ENCODE measurements at regions not wholly inside any gene's neighbourhood (a gene's known extent, or its start where the extent isn't known, plus 50 kb on each side); places are given as distances from the start of the nearest gene placed in this dataset.

- BruUV-seq (replicated peaks): no TSS peak
- no peaks in the 10 kb centered on the region for H3K9me2 ChIP-seq (ENCODE audit: insufficient read depth, low read length)
- H3K9me3 ChIP-seq (ENCODE audit: low read length): no peaks in the 10 kb centered on the region
- H3K27ac ChIP-seq (ENCODE audit: low read depth, low read length, poor library complexity, severe bottlenecking): no peak overlapping the region
- POLR2A ChIA-PET: no interaction called here
- no peak overlapping the region for H2AFZ ChIP-seq (ENCODE audit: low read length)
- TF ChIP-seq, protein P1, sequence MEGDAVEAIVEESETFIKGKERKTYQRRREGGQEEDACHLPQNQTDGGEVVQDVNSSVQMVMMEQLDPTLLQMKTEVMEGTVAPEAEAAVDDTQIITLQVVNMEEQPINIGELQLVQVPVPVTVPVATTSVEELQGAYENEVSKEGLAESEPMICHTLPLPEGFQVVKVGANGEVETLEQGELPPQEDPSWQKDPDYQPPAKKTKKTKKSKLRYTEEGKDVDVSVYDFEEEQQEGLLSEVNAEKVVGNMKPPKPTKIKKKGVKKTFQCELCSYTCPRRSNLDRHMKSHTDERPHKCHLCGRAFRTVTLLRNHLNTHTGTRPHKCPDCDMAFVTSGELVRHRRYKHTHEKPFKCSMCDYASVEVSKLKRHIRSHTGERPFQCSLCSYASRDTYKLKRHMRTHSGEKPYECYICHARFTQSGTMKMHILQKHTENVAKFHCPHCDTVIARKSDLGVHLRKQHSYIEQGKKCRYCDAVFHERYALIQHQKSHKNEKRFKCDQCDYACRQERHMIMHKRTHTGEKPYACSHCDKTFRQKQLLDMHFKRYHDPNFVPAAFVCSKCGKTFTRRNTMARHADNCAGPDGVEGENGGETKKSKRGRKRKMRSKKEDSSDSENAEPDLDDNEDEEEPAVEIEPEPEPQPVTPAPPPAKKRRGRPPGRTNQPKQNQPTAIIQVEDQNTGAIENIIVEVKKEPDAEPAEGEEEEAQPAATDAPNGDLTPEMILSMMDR (conservative IDR thresholded peaks at IDR 0.05; ENCODE audit: low read length): no peak
- TF ChIP-seq EZH2phosphoT487 (IDR thresholded peaks at IDR 0.05; ENCODE audit: borderline replicate concordance, low read depth, low read length): no peak
- no peaks in the 10 kb centered on the region for H4K20me1 ChIP-seq (ENCODE audit: insufficient read depth, low read length)
- CTCF ChIA-PET (ENCODE audit: unreplicated experiment): no interaction called here
- H3K4me1 ChIP-seq (ENCODE audit: insufficient read depth, low read length, poor library complexity, severe bottlenecking): no peaks in the 10 kb centered on the region
- H3K4me3 ChIP-seq (ENCODE audit: low read depth, low read length, poor library complexity, severe bottlenecking): no peak overlapping the region
- H3K36me3 ChIP-seq (ENCODE audit: insufficient read depth, low read length): no peaks in the 10 kb centered on the region
- no peak for DNase-seq (ENCODE audit: low spot score)
- no peaks in the 10 kb centered on the region for H3K79me2 ChIP-seq (ENCODE audit: insufficient read depth, low read depth, low read length)
- intact Hi-C loops (cut with micrococcal nuclease; ENCODE audit: unreplicated experiment): no loop called here
- no peak overlapping the region for H3K4me2 ChIP-seq (ENCODE audit: low read length)
Observed at GRCh38 chr6:22067671-22068070, 229.2 kb downstream of the PRL start.

GRCh38 chr6:22068561-22069305, 228.1 kb downstream of the PRL start:
- no peaks in the 10 kb centered on the region for H4K20me1 ChIP-seq (ENCODE audit: insufficient read depth, low read length)
- intact Hi-C loops (cut with micrococcal nuclease; ENCODE audit: unreplicated experiment): no loop called here
- TF ChIP-seq, protein P1 (conservative IDR thresholded peaks at IDR 0.05; ENCODE audit: low read length): no peak
- TF ChIP-seq EZH2phosphoT487 (IDR thresholded peaks at IDR 0.05; ENCODE audit: borderline replicate concordance, low read depth, low read length): no peak
- POLR2A ChIA-PET: interaction anchor here (0.5 to 0.6 kb wide), 2 partner anchors 73 to 330 kb away, joined by 3 read pairs; no protein-coding TSS in a partner anchor
- H3K36me3 ChIP-seq (ENCODE audit: insufficient read depth, low read length): no peaks in the 10 kb centered on the region
- no peak overlapping the region for H3K27ac ChIP-seq (ENCODE audit: low read depth, low read length, poor library complexity, severe bottlenecking)
- H3K9me2 ChIP-seq (ENCODE audit: insufficient read depth, low read length): no peaks in the 10 kb centered on the region
- no peak overlapping the region for H3K4me3 ChIP-seq (ENCODE audit: low read depth, low read length, poor library complexity, severe bottlenecking)
- H3K4me1 ChIP-seq (ENCODE audit: insufficient read depth, low read length, poor library complexity, severe bottlenecking): no peaks in the 10 kb centered on the region
- DNase-seq (ENCODE audit: low spot score): no peak
- H3K4me2 ChIP-seq (ENCODE audit: low read length): no peak overlapping the region
- no peaks in the 10 kb centered on the region for H3K79me2 ChIP-seq (ENCODE audit: insufficient read depth, low read depth, low read length)
- no peak overlapping the region for H2AFZ ChIP-seq (ENCODE audit: low read length)
- CTCF ChIA-PET (ENCODE audit: unreplicated experiment): no interaction called here
- no peaks in the 10 kb centered on the region for H3K9me3 ChIP-seq (ENCODE audit: low read length)
- BruUV-seq (replicated peaks): no TSS peak

- Histone ChIP-seq H3K4me2 (ENCODE audit: low read length) (no peak overlapping the region), H3K4me1 (ENCODE audit: insufficient read depth, low read length, poor library complexity, severe bottlenecking) (no peaks in the 10 kb centered on the region), H3K36me3 (ENCODE audit: insufficient read depth, low read length) (no peaks in the 10 kb centered on the region), H3K9me3 (ENCODE audit: low read length) (no peaks in the 10 kb centered on the region), H4K20me1 (ENCODE audit: insufficient read depth, low read length) (no peaks in the 10 kb centered on the region), H3K79me2 (ENCODE audit: insufficient read depth, low read depth, low read length) (no peaks in the 10 kb centered on the region), H3K27ac (ENCODE audit: low read depth, low read length, poor library complexity, severe bottlenecking) (no peak overlapping the region), H3K4me3 (ENCODE audit: low read depth, low read length, poor library complexity, severe bottlenecking) (no peak overlapping the region), H3K9me2 (ENCODE audit: insufficient read depth, low read length) (no peaks in the 10 kb centered on the region), H2AFZ (ENCODE audit: low read length) (no peak overlapping the region)
- intact Hi-C loops (cut with micrococcal nuclease; ENCODE audit: unreplicated experiment): no loop called here
- ChIA-PET CTCF (ENCODE audit: unreplicated experiment) (no interaction called here), POLR2A (interaction anchor here (0.6 kb wide), 1 partner anchor 330 kb away, joined by 3 read pairs; no protein-coding TSS in a partner anchor)
- TF ChIP-seq, protein P1 (conservative IDR thresholded peaks at IDR 0.05; ENCODE audit: low read length): no peak
- TF ChIP-seq EZH2phosphoT487 (IDR thresholded peaks at IDR 0.05; ENCODE audit: borderline replicate concordance, low read depth, low read length): no peak
- BruUV-seq (replicated peaks): no TSS peak
- DNase-seq (ENCODE audit: low spot score): no peak
Observed at GRCh38 chr6:22069306-22069800, 227.5 kb downstream of the PRL start.
